ENCODE measurements at regions not wholly inside any gene's neighbourhood (a gene's known extent, or its start where the extent isn't known, plus 50 kb on each side); places are given as distances from the start of the nearest gene placed in this dataset.
A peak's percentile ranks its signal among the peaks of the same experiment; 100 is the strongest.

- H3K4me1 ChIP-seq (ENCODE audit: control insufficient read depth in 1 of 2, extremely low read depth in 1 of 2, insufficient read depth in 2 of 2, low read length in 2 of 2), result no peaks in the 10 kb centered on the region
- CTCF ChIA-PET, result interaction anchor here in 1 of 2 donors (0.5 kb wide), 1 partner anchor 743 kb away, joined by 5 read pairs; no protein-coding TSS in a partner anchor
- Mint-ChIP-seq H3K27ac (no peak overlapping the region), H3K27me3 (peaks cover 0 to 39% of the 10 kb centered on the region in 2 donors), H3K9me3 (no peaks in the 10 kb centered on the region), H3K4me3 (no peak overlapping the region), H3K36me3 (no peaks in the 10 kb centered on the region), H3K4me1 (peaks cover 0 to 2% (median 0%) of the 10 kb centered on the region in 3 donors)
- H3K4me3 ChIP-seq (ENCODE audit: control insufficient read depth in 1 of 2, extremely low read depth in 1 of 2, low read length in 1 of 2), result no peak overlapping the region
- H3K27ac ChIP-seq (ENCODE audit: low read length), result no peak overlapping the region
- no peaks in the 10 kb centered on the region for H3K9me3 ChIP-seq
- no peaks in the 10 kb centered on the region for H3K36me3 ChIP-seq (ENCODE audit: control insufficient read depth in 2 of 2, extremely low read depth in 1 of 2, insufficient read depth in 1 of 2, low read length in 1 of 2)
- ATAC-seq (replicated peaks in 1 of 4) (peak in 3 of 4 experiments; percentile 33 to 58 (median 53)), DNase-seq (peak in 7 of 35 experiments; percentile 1 to 29 (median 7))
- H3K27me3 ChIP-seq (replicated peaks in 1 of 2; ENCODE audit: control insufficient read depth in 2 of 2, extremely low read depth in 1 of 2, insufficient read depth in 2 of 2, low read length in 1 of 2), result no peaks in the 10 kb centered on the region
- POLR2A ChIA-PET, result no interaction called here
- WGBS (ENCODE audit: insufficient coverage), result no CpG with 5 or more reads among the region's 2 CpGs
Observed at GRCh38 chrX:15973299-15973698, 118.7 kb upstream of the AP1S2 start.

GRCh38 chrX:15971696-15972095 lies 117.1 kb upstream of the AP1S2 start:
- H3K36me3 ChIP-seq (ENCODE audit: control insufficient read depth in 2 of 2, extremely low read depth in 1 of 2, insufficient read depth in 1 of 2, low read length in 1 of 2), result no peaks in the 10 kb centered on the region
- H3K4me1 ChIP-seq (ENCODE audit: control insufficient read depth in 1 of 2, extremely low read depth in 1 of 2, insufficient read depth in 2 of 2, low read length in 2 of 2), result no peaks in the 10 kb centered on the region
- Mint-ChIP-seq H3K4me1 (no peaks in the 10 kb centered on the region), H3K27ac (no peak overlapping the region), H3K4me3 (no peak overlapping the region), H3K36me3 (no peaks in the 10 kb centered on the region), H3K9me3 (no peaks in the 10 kb centered on the region), H3K27me3 (peaks cover 0 to 31% of the 10 kb centered on the region in 2 donors)
- CTCF ChIA-PET, result no interaction called here
- ATAC-seq (replicated peaks in 1 of 4) (no peak), DNase-seq (no peak)
- POLR2A ChIA-PET, result no interaction called here
- no peak overlapping the region for H3K4me3 ChIP-seq (ENCODE audit: control insufficient read depth in 1 of 2, extremely low read depth in 1 of 2, low read length in 1 of 2)
- no peak overlapping the region for H3K27ac ChIP-seq (ENCODE audit: low read length)
- H3K27me3 ChIP-seq (replicated peaks in 1 of 2; ENCODE audit: control insufficient read depth in 2 of 2, extremely low read depth in 1 of 2, insufficient read depth in 2 of 2, low read length in 1 of 2), result no peaks in the 10 kb centered on the region
- 80% methylated on average over 1 of the region's 4 CpGs for WGBS (ENCODE audit: insufficient coverage)
- no peaks in the 10 kb centered on the region for H3K9me3 ChIP-seq

- DNase-seq (no peak), ATAC-seq (replicated peaks in 1 of 4) (no peak)
- Histone ChIP-seq H3K4me1 (ENCODE audit: control insufficient read depth in 1 of 2, extremely low read depth in 1 of 2, insufficient read depth in 2 of 2, low read length in 2 of 2) (no peaks in the 10 kb centered on the region), H3K9me3 (no peaks in the 10 kb centered on the region), H3K4me3 (ENCODE audit: control insufficient read depth in 1 of 2, extremely low read depth in 1 of 2, low read length in 1 of 2) (no peak overlapping the region), H3K27me3 (replicated peaks in 1 of 2; ENCODE audit: control insufficient read depth in 2 of 2, extremely low read depth in 1 of 2, insufficient read depth in 2 of 2, low read length in 1 of 2) (no peaks in the 10 kb centered on the region), H3K27ac (ENCODE audit: low read length) (no peak overlapping the region), H3K36me3 (ENCODE audit: control insufficient read depth in 2 of 2, extremely low read depth in 1 of 2, insufficient read depth in 1 of 2, low read length in 1 of 2) (no peaks in the 10 kb centered on the region)
- POLR2A ChIA-PET, result no interaction called here
- Mint-ChIP-seq H3K27ac (no peak overlapping the region), H3K4me3 (no peak overlapping the region), H3K4me1 (no peaks in the 10 kb centered on the region), H3K36me3 (no peaks in the 10 kb centered on the region), H3K9me3 (no peaks in the 10 kb centered on the region), H3K27me3 (peaks cover 2 to 44% of the 10 kb centered on the region in 2 donors)
- CTCF ChIA-PET, result no interaction called here
- WGBS (ENCODE audit: insufficient coverage), result no CpG with 5 or more reads among the region's 1 CpG
Observed at GRCh38 chrX:15963858-15964257, 109.2 kb upstream of the AP1S2 start.

- no CpG with 5 or more reads among the region's 2 CpGs for WGBS (ENCODE audit: insufficient coverage)
- Mint-ChIP-seq H3K9me3 (no peaks in the 10 kb centered on the region), H3K27me3 (peaks cover 0 to 33% of the 10 kb centered on the region in 2 donors), H3K27ac (no peak overlapping the region), H3K4me1 (no peaks in the 10 kb centered on the region), H3K36me3 (no peaks in the 10 kb centered on the region), H3K4me3 (no peak overlapping the region)
- Histone ChIP-seq H3K9me3 (no peaks in the 10 kb centered on the region), H3K27me3 (replicated peaks in 1 of 2; ENCODE audit: control insufficient read depth in 2 of 2, extremely low read depth in 1 of 2, insufficient read depth in 2 of 2, low read length in 1 of 2) (no peaks in the 10 kb centered on the region), H3K27ac (ENCODE audit: low read length) (no peak overlapping the region), H3K36me3 (ENCODE audit: control insufficient read depth in 2 of 2, extremely low read depth in 1 of 2, insufficient read depth in 1 of 2, low read length in 1 of 2) (no peaks in the 10 kb centered on the region), H3K4me1 (ENCODE audit: control insufficient read depth in 1 of 2, extremely low read depth in 1 of 2, insufficient read depth in 2 of 2, low read length in 2 of 2) (no peaks in the 10 kb centered on the region), H3K4me3 (ENCODE audit: control insufficient read depth in 1 of 2, extremely low read depth in 1 of 2, low read length in 1 of 2) (no peak overlapping the region)
- POLR2A ChIA-PET, result no interaction called here
- CTCF ChIA-PET, result no interaction called here
- no peak for ATAC-seq (replicated peaks in 1 of 4)
- no peak for DNase-seq
Observed at GRCh38 chrX:15960237-15960636, 105.6 kb upstream of the AP1S2 start.

- no peaks in the 10 kb centered on the region for H3K36me3 ChIP-seq (ENCODE audit: control insufficient read depth in 2 of 2, extremely low read depth in 1 of 2, insufficient read depth in 1 of 2, low read length in 1 of 2)
- DNase-seq, result no peak
- ATAC-seq (replicated peaks in 1 of 4), result no peak
- ChIA-PET POLR2A (no interaction called here), CTCF (no interaction called here)
- no peak overlapping the region for H3K27ac ChIP-seq (ENCODE audit: low read length)
- H3K27me3 ChIP-seq (replicated peaks in 1 of 2; ENCODE audit: control insufficient read depth in 2 of 2, extremely low read depth in 1 of 2, insufficient read depth in 2 of 2, low read length in 1 of 2), result no peaks in the 10 kb centered on the region
- WGBS (ENCODE audit: insufficient coverage), result 50% methylated on average over 1 of the region's 9 CpGs
- no peaks in the 10 kb centered on the region for H3K36me3 Mint-ChIP-seq
- H3K9me3 Mint-ChIP-seq, result no peaks in the 10 kb centered on the region
- no peaks in the 10 kb centered on the region for H3K4me1 Mint-ChIP-seq
- H3K4me1 ChIP-seq (ENCODE audit: control insufficient read depth in 1 of 2, extremely low read depth in 1 of 2, insufficient read depth in 2 of 2, low read length in 2 of 2), result no peaks in the 10 kb centered on the region
- H3K27ac Mint-ChIP-seq, result no peak overlapping the region
- no peak overlapping the region for H3K4me3 ChIP-seq (ENCODE audit: control insufficient read depth in 1 of 2, extremely low read depth in 1 of 2, low read length in 1 of 2)
- H3K27me3 Mint-ChIP-seq, result peaks cover 0 to 11% of the 10 kb centered on the region in 2 donors
- H3K4me3 Mint-ChIP-seq, result no peak overlapping the region
- no peaks in the 10 kb centered on the region for H3K9me3 ChIP-seq
Observed at GRCh38 chrX:15956681-15957080, 102.1 kb upstream of the AP1S2 start.

GRCh38 chrX:15953801-15954200 lies 99.2 kb upstream of the AP1S2 start:
- no CpG with 5 or more reads among the region's 2 CpGs for WGBS (ENCODE audit: insufficient coverage)
- ATAC-seq (replicated peaks in 1 of 4) (no peak), DNase-seq (no peak)
- Histone ChIP-seq H3K4me1 (ENCODE audit: control insufficient read depth in 1 of 2, extremely low read depth in 1 of 2, insufficient read depth in 2 of 2, low read length in 2 of 2) (no peaks in the 10 kb centered on the region), H3K9me3 (no peaks in the 10 kb centered on the region), H3K36me3 (ENCODE audit: control insufficient read depth in 2 of 2, extremely low read depth in 1 of 2, insufficient read depth in 1 of 2, low read length in 1 of 2) (no peaks in the 10 kb centered on the region), H3K4me3 (ENCODE audit: control insufficient read depth in 1 of 2, extremely low read depth in 1 of 2, low read length in 1 of 2) (no peak overlapping the region), H3K27ac (ENCODE audit: low read length) (no peak overlapping the region), H3K27me3 (replicated peaks in 1 of 2; ENCODE audit: control insufficient read depth in 2 of 2, extremely low read depth in 1 of 2, insufficient read depth in 2 of 2, low read length in 1 of 2) (no peaks in the 10 kb centered on the region)
- H3K4me1 Mint-ChIP-seq, result no peaks in the 10 kb centered on the region
- CTCF ChIA-PET, result no interaction called here
- POLR2A ChIA-PET, result no interaction called here
- peaks cover 0 to 6% of the 10 kb centered on the region in 2 donors for H3K27me3 Mint-ChIP-seq
- H3K27ac Mint-ChIP-seq, result no peak overlapping the region
- no peaks in the 10 kb centered on the region for H3K9me3 Mint-ChIP-seq
- no peak overlapping the region for H3K4me3 Mint-ChIP-seq
- H3K36me3 Mint-ChIP-seq, result no peaks in the 10 kb centered on the region

- Histone ChIP-seq H3K4me1 (ENCODE audit: control insufficient read depth in 1 of 2, extremely low read depth in 1 of 2, insufficient read depth in 2 of 2, low read length in 2 of 2) (no peaks in the 10 kb centered on the region), H3K27ac (ENCODE audit: low read length) (no peak overlapping the region), H3K27me3 (replicated peaks in 1 of 2; ENCODE audit: control insufficient read depth in 2 of 2, extremely low read depth in 1 of 2, insufficient read depth in 2 of 2, low read length in 1 of 2) (no peaks in the 10 kb centered on the region), H3K36me3 (ENCODE audit: control insufficient read depth in 2 of 2, extremely low read depth in 1 of 2, insufficient read depth in 1 of 2, low read length in 1 of 2) (no peaks in the 10 kb centered on the region), H3K4me3 (ENCODE audit: control insufficient read depth in 1 of 2, extremely low read depth in 1 of 2, low read length in 1 of 2) (no peak overlapping the region), H3K9me3 (no peaks in the 10 kb centered on the region)
- whole genome bisulfite sequencing (ENCODE audit: insufficient coverage), result 100% methylated on average over 1 of the region's 2 CpGs
- POLR2A ChIA-PET, result interaction anchor here in 1 of 2 donors (0.7 kb wide), 1 partner anchor 35 kb away, joined by 10 read pairs; no protein-coding TSS in a partner anchor
- DNase-seq (no peak), ATAC-seq (replicated peaks in 1 of 4) (no peak)
- H3K9me3 Mint-ChIP-seq, result no peaks in the 10 kb centered on the region
- no peak overlapping the region for H3K4me3 Mint-ChIP-seq
- CTCF ChIA-PET, result no interaction called here
- no peak overlapping the region for H3K27ac Mint-ChIP-seq
- peaks cover 1 to 17% of the 10 kb centered on the region in 2 donors for H3K27me3 Mint-ChIP-seq
- no peaks in the 10 kb centered on the region for H3K4me1 Mint-ChIP-seq
- H3K36me3 Mint-ChIP-seq, result no peaks in the 10 kb centered on the region
Observed at GRCh38 chrX:15952212-15952611, 97.6 kb upstream of the AP1S2 start.

Measured in T-cell (primary cell).